GM10266 (cell line): ENCODE measurements at regions not wholly inside any gene's neighbourhood (a gene's known extent, or its start where the extent isn't known, plus 50 kb on each side); places are given as distances from the start of the nearest gene placed in this dataset.

Source experiments
- DNase-seq: peaks from one replicate; pipeline ENCODE4 v3.0.0; 2012; ENCODE audit errors: extremely low spot score
- CTCF ChIP-seq: IDR thresholded peaks from 2 replicates; pipeline ENCODE4 v1.5.1; 2012; ENCODE audit warnings: mild to moderate bottlenecking, low read depth; ENCODE audit not compliant: control insufficient read depth, insufficient read depth; ENCODE audit errors: missing control alignments

GRCh38 chr6:22637782-22638181, 68.4 kb downstream of the HDGFL1 start:
- DNase-seq, result no peak
- no peak for TF ChIP-seq CTCF

- no peak for TF ChIP-seq CTCF
- no peak for DNase-seq
Measured at GRCh38 chr6:22638320-22638719, 69.0 kb downstream of the HDGFL1 start.

GRCh38 chr6:22642254-22642653, 72.9 kb downstream of the HDGFL1 start:
- no peak for TF ChIP-seq CTCF
- no peak for DNase-seq

- DNase-seq, result no peak
- no peak for TF ChIP-seq CTCF
Measured at GRCh38 chr6:22643780-22644179, 74.4 kb downstream of the HDGFL1 start.

GRCh38 chr6:22647719-22648118, 78.4 kb downstream of the HDGFL1 start:
- TF ChIP-seq CTCF, result no peak
- no peak for DNase-seq

GRCh38 chr6:22651731-22652130, 82.4 kb downstream of the HDGFL1 start:
- TF ChIP-seq CTCF, result no peak
- no peak for DNase-seq

- TF ChIP-seq CTCF, result no peak
- DNase-seq, result no peak
Measured at GRCh38 chr6:22653980-22654610, 84.7 kb downstream of the HDGFL1 start.
